GM12878 (cell line): ENCODE measurements at regions not wholly inside any gene's neighbourhood (a gene's known extent, or its start where the extent isn't known, plus 50 kb on each side); places are given as distances from the start of the nearest gene placed in this dataset.

ENCODE experiments used
- ATAC-seq: fragments of 200-7000 bp; cut with Tn5 transposase; 3 replicates; pipeline ENCODE4 v1.9.1; 2020; ENCODE audit warnings: mild to moderate bottlenecking, moderate library complexity
- BruUV-seq: library from RNA; stranded (reverse); fragments of 400-500 nt; replicated peaks from 2 replicates; lab custom pipeline; 2021; lab: Mats Ljungman, UMichigan
- CTCF ChIA-PET: fragments of 300-600 bp; sonication (Branson Sonifier 250); formaldehyde crosslinking; extraction: SDS; loops from one replicate; lab custom pipeline; 2021; ENCODE audit warnings: inconsistent platforms; lab: Yijun Ruan, JAX
- POLR2A ChIA-PET: fragments of 350-600 bp; formaldehyde crosslinking; extraction: SDS; loops from one replicate; lab custom pipeline; 2021; ENCODE audit warnings: inconsistent platforms; lab: Charles Lee
- RAD21 ChIA-PET: fragments of 300-600 bp; sonication (Branson Sonifier 250); formaldehyde crosslinking; loops from one replicate; lab custom pipeline; 2023; ENCODE audit warnings: antibody characterized with exemption; ENCODE audit not compliant: unreplicated experiment; lab: Charles Lee
- SMC1A ChIA-PET: fragments of 300-600 bp; sonication (Branson Sonifier 250); formaldehyde crosslinking; loops from one replicate; lab custom pipeline; 2023; ENCODE audit not compliant: unreplicated experiment, uncharacterized antibody; lab: Charles Lee
- DNase-seq: peaks from one replicate; pipeline ENCODE4 v3.0.0-alpha.2; 2011; ENCODE audit warnings: low read depth, low spot score
- FAIRE-seq: peaks from 3 replicates; lab custom pipeline; 2011; peaks lifted over from hg19 to GRCh38; lab: Jason Lieb, UNC
- H2AFZ ChIP-seq: 2 replicates; pipeline ENCODE4 v1.6.0; 2011; ENCODE audit warnings: low read depth, low read length, control low read depth; ENCODE audit not compliant: control insufficient read depth
- H3K27ac ChIP-seq: 2 replicates; pipeline ENCODE4 v1.5.1; 2011; ENCODE audit warnings: control low read depth; ENCODE audit not compliant: control insufficient read depth, insufficient read depth
- H3K27me3 ChIP-seq, 2 experiments: replicated peaks in 1 of 2; 2 replicates each; pipeline versions ENCODE4 v1.6.0 to v1.6.1; 2011; ENCODE audit warnings: low read length in 1 of 2; ENCODE audit not compliant: control insufficient read depth in 2 of 2, insufficient read depth in 2 of 2
- H3K36me3 ChIP-seq, 2 experiments: 2 replicates each; pipeline ENCODE4 v1.5.1; 2011; ENCODE audit warnings: low read length in 1 of 2; ENCODE audit not compliant: control insufficient read depth in 2 of 2, insufficient read depth in 2 of 2
- H3K4me1 ChIP-seq: 2 replicates; pipeline ENCODE4 v1.6.1; 2011; ENCODE audit warnings: mild to moderate bottlenecking, low read length, moderate library complexity, mixed read lengths; ENCODE audit not compliant: control insufficient read depth, insufficient read depth
- H3K4me2 ChIP-seq: 2 replicates; pipeline ENCODE4 v1.6.0; 2011; ENCODE audit warnings: control low read depth; ENCODE audit not compliant: control insufficient read depth, insufficient read depth
- H3K4me3 ChIP-seq: fragments of 200-600 bp; sonication (generic); 2 replicates; pipeline ENCODE4 v1.5.1; 2016
- H3K79me2 ChIP-seq: 2 replicates; pipeline ENCODE4 v1.6.0; 2011; ENCODE audit warnings: low read length; ENCODE audit not compliant: control insufficient read depth, insufficient read depth
- H3K9ac ChIP-seq: 2 replicates; pipeline ENCODE4 v1.8.0; 2011; ENCODE audit warnings: low read length, control low read depth, mixed read lengths; ENCODE audit not compliant: control insufficient read depth, insufficient read depth
- H3K9me3 ChIP-seq: replicated peaks from 3 replicates; pipeline ENCODE4 v1.5.1; 2011; ENCODE audit warnings: mild to moderate bottlenecking, low read length; ENCODE audit not compliant: control insufficient read depth, insufficient read depth
- H4K20me1 ChIP-seq: 2 replicates; pipeline ENCODE4 v1.6.0; 2011; ENCODE audit not compliant: control insufficient read depth, insufficient read depth
- CHD1 ChIP-seq: IDR thresholded peaks from 2 replicates; pipeline ENCODE4 v1.6.1; 2012; ENCODE audit warnings: low read depth, low read length, improper control_type of control experiment
- CREB1 ChIP-seq: IDR thresholded peaks from 2 replicates; pipeline ENCODE4 v1.6.1; 2012; ENCODE audit warnings: low read depth, mild to moderate bottlenecking, inconsistent platforms
- DPF2 ChIP-seq: fragments of 450-650 bp; IDR thresholded peaks from 2 replicates; pipeline ENCODE4 v1.6.1; 2017; ENCODE audit warnings: mild to moderate bottlenecking
- NFXL1 ChIP-seq: fragments of 450-650 bp; IDR thresholded peaks from 2 replicates; pipeline ENCODE4 v1.6.1; 2017; ENCODE audit warnings: antibody characterized with exemption, mild to moderate bottlenecking, borderline replicate concordance
- NR2C2 ChIP-seq: IDR thresholded peaks from 2 replicates; pipeline ENCODE4 v1.6.1; 2011; ENCODE audit warnings: borderline replicate concordance, low read depth; ENCODE audit not compliant: control insufficient read depth, insufficient read length
- POU2F2 ChIP-seq: IDR thresholded peaks from 3 replicates; pipeline ENCODE4 v1.6.1; 2011; ENCODE audit warnings: low read depth, mild to moderate bottlenecking, low read length, borderline replicate concordance
- SIN3A ChIP-seq: IDR thresholded peaks from 2 replicates; pipeline ENCODE4 v1.6.1; 2012; ENCODE audit warnings: low read depth, low read length, improper control_type of control experiment
- SUPT20H ChIP-seq: IDR thresholded peaks from 2 replicates; pipeline ENCODE4 v1.6.1; 2011; ENCODE audit warnings: low read depth, mild to moderate bottlenecking, low read length, moderate library complexity, borderline replicate concordance; ENCODE audit not compliant: control insufficient read depth
- TBL1XR1 ChIP-seq: IDR thresholded peaks from 2 replicates; pipeline ENCODE4 v1.6.1; 2012; ENCODE audit warnings: low read depth, low read length, improper control_type of control experiment
- YY1 ChIP-seq: IDR thresholded peaks from 2 replicates; pipeline ENCODE4 v1.6.1; 2011; ENCODE audit warnings: low read depth, mild to moderate bottlenecking, low read length
- WGBS: methylation state at CpG from one replicate; pipeline ENCODE4 v1.1.6; 2016; ENCODE audit warnings: low lambda C conversion rate; ENCODE audit not compliant: insufficient replicate concordance, insufficient coverage; ENCODE audit errors: missing lambda C conversion rate; 5-methylcytosine and 5-hydroxymethylcytosine counted together
- in situ Hi-C: fragments of 300-500 bp; cut with MboI; formaldehyde crosslinking; loops from 9 replicates; pipeline ENCODE4 v1.14.3; 2018; ENCODE audit warnings: mixed read lengths
- intact Hi-C: fragments of 100-400 bp; cut with micrococcal nuclease; formaldehyde crosslinking; loops from one replicate; pipeline ENCODE4 v1.14.2; 2022; ENCODE audit not compliant: unreplicated experiment

- Histone ChIP-seq H3K4me3 (no peak overlapping the region), H3K9me3 (no peaks in the 10 kb centered on the region), H3K79me2 (no peaks in the 10 kb centered on the region), H2AFZ (no peak overlapping the region), H3K27me3 (no peaks in the 10 kb centered on the region), H3K4me2 (no peak overlapping the region), H3K9ac (no peak overlapping the region), H4K20me1 (no peaks in the 10 kb centered on the region), H3K4me1 (no peaks in the 10 kb centered on the region), H3K27ac (no peak overlapping the region), H3K36me3 (no peaks in the 10 kb centered on the region)
- DNase-seq (no peak), FAIRE-seq (no peak), ATAC-seq (no peak)
- intact Hi-C loops (no loop called here), in situ Hi-C loops (no loop called here)
- BruUV-seq, result no TSS peak
- ChIA-PET POLR2A (no interaction called here), SMC1A (no interaction called here), RAD21 (interaction anchor here (0.5 kb wide), 1 partner anchor 82 kb away, joined by 3 read pairs; no protein-coding TSS in a partner anchor), CTCF (no interaction called here)
- WGBS, result 36% methylated on average over 1 of the region's 1 CpG
- TF ChIP-seq POU2F2 (no peak), NFXL1 (no peak), NR2C2 (no peak)
Observed at GRCh38 chr5:98556712-98557111, 216.8 kb upstream of the RGMB start.

GRCh38 chr5:98557916-98558315 lies 215.5 kb upstream of the RGMB start:
- intact Hi-C loops, result no loop called here
- TF ChIP-seq SIN3A (no peak), SUPT20H (no peak), DPF2 (no peak), TBL1XR1 (no peak), CREB1 (no peak), YY1 (no peak), CHD1 (no peak)
- in situ Hi-C loops, result no loop called here
- BruUV-seq, result no TSS peak
- RAD21 ChIA-PET, result no interaction called here
- Histone ChIP-seq H3K9ac (no peak overlapping the region), H3K4me3 (no peak overlapping the region), H3K79me2 (no peaks in the 10 kb centered on the region), H3K4me1 (no peaks in the 10 kb centered on the region), H3K4me2 (no peak overlapping the region), H3K9me3 (no peaks in the 10 kb centered on the region), H3K36me3 (no peaks in the 10 kb centered on the region), H3K27ac (no peak overlapping the region), H3K27me3 (no peaks in the 10 kb centered on the region), H2AFZ (no peak overlapping the region), H4K20me1 (no peaks in the 10 kb centered on the region)
- SMC1A ChIA-PET, result no interaction called here
- no peak for DNase-seq
- POLR2A ChIA-PET, result no interaction called here
- no peak for ATAC-seq
- no peak for FAIRE-seq
- CTCF ChIA-PET, result no interaction called here
